BE2C (cell line): ENCODE measurements at regions not wholly inside any gene's neighbourhood (a gene's known extent, or its start where the extent isn't known, plus 50 kb on each side); places are given as distances from the start of the nearest gene placed in this dataset.

Experiments
- DNase-seq: peaks from one replicate; pipeline ENCODE4 v3.0.0-alpha.2; 2020
- H3K27me3 ChIP-seq: fragments of 250-450 bp; sonication (Bioruptor Pico); 2 replicates; pipeline ENCODE4 v1.5.1; 2020; ENCODE audit warnings: mild to moderate bottlenecking
- H3K36me3 ChIP-seq: fragments of 250-450 bp; sonication (Bioruptor Pico); 2 replicates; pipeline ENCODE4 v1.5.1; 2020; ENCODE audit warnings: mild to moderate bottlenecking
- H3K4me1 ChIP-seq: fragments of 250-450 bp; sonication (Bioruptor Pico); 2 replicates; pipeline ENCODE4 v1.5.1; 2020
- H3K4me3 ChIP-seq: 2 replicates; pipeline ENCODE4 v1.5.1; 2011; ENCODE audit warnings: low read depth, low read length
- H3K9me3 ChIP-seq: fragments of 250-450 bp; sonication (Bioruptor Pico); 2 replicates; pipeline ENCODE4 v1.5.1; 2020
- TF ChIP-seq, protein P1 (sequence below): IDR thresholded peaks from 2 replicates; pipeline ENCODE4 v1.5.1; 2012; ENCODE audit warnings: mild to moderate bottlenecking, low read depth, low read length

DNA sequence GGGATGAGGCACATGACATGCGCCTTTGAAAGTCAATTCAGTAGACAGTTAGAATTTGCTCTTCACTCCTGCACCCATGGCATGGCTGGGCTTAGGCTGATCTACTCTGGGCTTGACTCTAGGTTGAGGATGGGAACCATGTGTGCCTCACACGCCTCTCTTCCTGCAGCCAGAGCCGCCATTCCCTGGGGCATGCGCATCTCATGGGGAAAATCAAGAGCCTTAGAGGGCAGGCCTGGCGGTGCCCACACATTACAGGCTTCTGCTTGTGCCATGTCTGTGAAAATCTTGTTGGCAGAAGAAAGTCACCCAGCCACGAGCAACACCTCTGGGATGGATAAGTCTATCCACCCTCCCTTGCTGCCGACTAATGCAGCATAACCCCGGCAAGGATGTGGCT, 808.5 kb downstream of the CDH9 start:
- no peak overlapping the region for H3K4me3 ChIP-seq
- H3K9me3 ChIP-seq = no peaks in the 10 kb centered on the region
- no peaks in the 10 kb centered on the region for H3K4me1 ChIP-seq
- DNase-seq = no peak
- no peaks in the 10 kb centered on the region for H3K27me3 ChIP-seq
- TF ChIP-seq, protein P1, sequence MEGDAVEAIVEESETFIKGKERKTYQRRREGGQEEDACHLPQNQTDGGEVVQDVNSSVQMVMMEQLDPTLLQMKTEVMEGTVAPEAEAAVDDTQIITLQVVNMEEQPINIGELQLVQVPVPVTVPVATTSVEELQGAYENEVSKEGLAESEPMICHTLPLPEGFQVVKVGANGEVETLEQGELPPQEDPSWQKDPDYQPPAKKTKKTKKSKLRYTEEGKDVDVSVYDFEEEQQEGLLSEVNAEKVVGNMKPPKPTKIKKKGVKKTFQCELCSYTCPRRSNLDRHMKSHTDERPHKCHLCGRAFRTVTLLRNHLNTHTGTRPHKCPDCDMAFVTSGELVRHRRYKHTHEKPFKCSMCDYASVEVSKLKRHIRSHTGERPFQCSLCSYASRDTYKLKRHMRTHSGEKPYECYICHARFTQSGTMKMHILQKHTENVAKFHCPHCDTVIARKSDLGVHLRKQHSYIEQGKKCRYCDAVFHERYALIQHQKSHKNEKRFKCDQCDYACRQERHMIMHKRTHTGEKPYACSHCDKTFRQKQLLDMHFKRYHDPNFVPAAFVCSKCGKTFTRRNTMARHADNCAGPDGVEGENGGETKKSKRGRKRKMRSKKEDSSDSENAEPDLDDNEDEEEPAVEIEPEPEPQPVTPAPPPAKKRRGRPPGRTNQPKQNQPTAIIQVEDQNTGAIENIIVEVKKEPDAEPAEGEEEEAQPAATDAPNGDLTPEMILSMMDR = no peak
- H3K36me3 ChIP-seq = no peaks in the 10 kb centered on the region

DNA sequence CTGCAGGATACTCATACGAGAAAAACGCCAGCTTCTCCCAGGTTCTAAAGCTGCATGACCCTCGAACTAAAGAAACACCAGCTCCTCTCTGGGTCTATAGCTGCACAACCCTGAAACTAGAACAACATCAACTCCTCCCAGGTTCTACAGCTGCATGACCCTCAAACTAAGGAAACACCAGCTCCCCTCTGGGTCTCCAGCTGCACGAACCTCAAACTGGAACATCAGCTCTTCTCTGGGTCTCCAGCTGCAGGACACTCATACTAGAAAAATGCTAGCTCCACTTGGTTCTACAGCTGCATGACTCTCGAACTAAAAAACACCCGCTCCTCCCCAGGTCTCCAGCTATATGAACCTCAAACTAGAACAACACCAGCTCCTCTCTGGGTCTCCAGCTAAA, 811.1 kb downstream of the CDH9 start:
- no peaks in the 10 kb centered on the region for H3K4me1 ChIP-seq
- TF ChIP-seq, protein P1 = no peak
- H3K27me3 ChIP-seq = no peaks in the 10 kb centered on the region
- no peak overlapping the region for H3K4me3 ChIP-seq
- H3K36me3 ChIP-seq = no peaks in the 10 kb centered on the region
- no peak for DNase-seq
- no peaks in the 10 kb centered on the region for H3K9me3 ChIP-seq

DNA sequence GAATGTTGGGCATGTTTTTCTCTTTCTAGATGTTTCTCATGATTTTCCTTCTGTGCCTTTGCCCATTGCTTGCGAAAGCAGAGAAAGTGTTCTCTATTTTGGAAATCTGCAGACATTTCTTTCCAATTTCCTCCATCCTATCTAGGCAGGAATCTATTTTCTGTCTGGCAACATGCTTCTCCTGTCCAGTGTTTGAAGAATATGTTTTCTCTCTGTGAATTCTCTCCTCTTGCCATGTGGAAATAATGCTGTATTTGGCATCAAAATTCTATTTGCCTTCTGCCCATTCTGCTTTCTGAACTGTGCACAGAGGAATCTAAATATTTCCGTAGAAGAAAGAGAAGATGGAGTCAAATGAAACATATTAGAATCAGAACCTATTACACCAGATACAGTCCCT, 833.3 kb downstream of the CDH9 start:
- Histone ChIP-seq H3K27me3 (no peaks in the 10 kb centered on the region), H3K36me3 (no peaks in the 10 kb centered on the region), H3K4me1 (no peaks in the 10 kb centered on the region), H3K9me3 (no peaks in the 10 kb centered on the region), H3K4me3 (no peak overlapping the region)
- TF ChIP-seq, protein P1 = no peak
- no peak for DNase-seq

DNA sequence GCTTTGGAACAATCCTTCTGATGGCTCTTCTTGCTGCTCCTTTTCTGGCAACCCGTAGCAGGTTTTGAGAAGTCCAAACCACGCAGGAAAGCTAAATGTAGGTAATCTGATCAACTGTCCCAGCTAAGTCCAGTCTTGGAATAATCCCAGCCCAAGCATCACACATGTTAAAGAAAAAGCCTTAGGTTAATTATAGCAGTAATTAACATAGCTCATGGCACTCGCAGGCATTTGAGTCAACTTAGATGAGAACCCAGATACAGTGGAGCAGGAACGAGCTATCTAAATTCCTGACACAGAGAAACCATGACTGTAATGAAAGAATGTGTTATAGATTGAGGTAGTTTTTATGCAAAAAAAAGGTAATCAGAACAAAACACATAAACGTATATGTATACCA, 844.8 kb downstream of the CDH9 start:
- no peaks in the 10 kb centered on the region for H3K9me3 ChIP-seq
- no peak for DNase-seq
- H3K36me3 ChIP-seq = no peaks in the 10 kb centered on the region
- TF ChIP-seq, protein P1 = no peak
- no peaks in the 10 kb centered on the region for H3K27me3 ChIP-seq
- no peak overlapping the region for H3K4me3 ChIP-seq
- no peaks in the 10 kb centered on the region for H3K4me1 ChIP-seq

DNA sequence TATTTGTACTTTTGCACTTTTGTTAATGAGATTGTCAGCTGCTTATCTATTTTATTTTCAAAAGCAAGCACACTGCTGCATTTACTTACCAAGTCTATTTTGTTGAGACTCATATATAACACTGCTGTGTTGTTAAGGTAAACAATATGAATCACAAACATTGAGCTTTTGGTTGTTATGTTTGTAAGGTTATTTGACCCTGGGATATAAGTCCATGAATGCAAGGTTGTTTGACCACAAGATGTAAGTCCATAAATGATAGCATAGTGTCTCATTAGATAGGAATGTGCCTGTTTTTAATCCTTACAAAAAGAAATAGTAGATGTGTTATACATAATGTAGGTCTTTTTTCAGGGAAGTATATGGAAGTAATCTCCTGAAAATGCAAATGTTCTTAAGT, 845.9 kb downstream of the CDH9 start:
- no peak for DNase-seq
- Histone ChIP-seq H3K27me3 (no peaks in the 10 kb centered on the region), H3K9me3 (no peaks in the 10 kb centered on the region), H3K4me1 (no peaks in the 10 kb centered on the region), H3K36me3 (no peaks in the 10 kb centered on the region), H3K4me3 (no peak overlapping the region)
- TF ChIP-seq, protein P1 = no peak

DNA sequence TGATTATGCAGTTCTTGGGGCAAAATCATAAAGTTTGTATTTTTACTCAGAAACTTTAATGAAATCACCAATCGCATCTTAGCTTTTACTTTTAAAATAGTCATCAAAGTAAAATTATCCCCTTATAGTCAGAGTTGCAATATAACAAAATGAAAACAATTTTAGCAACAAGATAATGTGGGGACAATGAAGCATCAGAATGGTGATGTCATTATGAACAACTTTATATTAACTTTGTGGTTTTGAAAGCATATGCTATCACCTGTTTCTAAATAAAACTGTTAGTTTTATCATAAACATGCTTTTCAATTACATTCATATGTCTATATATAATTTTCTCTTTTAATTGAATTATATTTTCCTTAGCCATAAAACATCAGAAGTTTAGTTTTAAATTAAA, 856.8 kb downstream of the CDH9 start:
- Histone ChIP-seq H3K27me3 (no peaks in the 10 kb centered on the region), H3K9me3 (no peaks in the 10 kb centered on the region), H3K36me3 (no peaks in the 10 kb centered on the region), H3K4me1 (no peaks in the 10 kb centered on the region), H3K4me3 (no peak overlapping the region)
- TF ChIP-seq, protein P1 = no peak
- DNase-seq = no peak
